Right atrium auricular region (tissue), 2 donors: ENCODE measurements at regions not wholly inside any gene's neighbourhood (a gene's known extent, or its start where the extent isn't known, plus 50 kb on each side); places are given as distances from the start of the nearest gene placed in this dataset.

Experiments used
- DNase-seq: peaks from one replicate; pipeline ENCODE4 v3.0.0-alpha.2; 2019; ENCODE audit warnings: low spot score
- H3K27ac ChIP-seq, 2 donors: fragments of 200-600 bp; sonication (generic); 1 replicate in 1 of 2; 2 replicates in 1 of 2; pipeline ENCODE4 v1.5.1; 2016 to 2019
- H3K27me3 ChIP-seq, 2 donors: fragments of 200-600 bp; sonication (generic); one replicate each; pipeline versions ENCODE4 v1.5.1 to v1.6.0; 2017 to 2019
- H3K36me3 ChIP-seq: fragments of 200-600 bp; sonication (generic); one replicate; pipeline ENCODE4 v1.5.1; 2016
- H3K4me1 ChIP-seq, 2 donors: fragments of 200-600 bp; sonication (generic); one replicate each; pipeline versions ENCODE4 v1.5.1 to v1.6.0; 2017 to 2019
- H3K4me3 ChIP-seq, 2 donors: fragments of 200-600 bp; sonication (generic); 1 replicate in 1 of 2; 2 replicates in 1 of 2; pipeline ENCODE4 v1.5.1; 2017 to 2019; ENCODE audit warnings: mild to moderate bottlenecking in 1 of 2, moderate library complexity in 1 of 2
- H3K9me3 ChIP-seq, 2 donors: fragments of 200-600 bp; sonication (generic); one replicate each; pipeline ENCODE4 v1.5.1; 2019
- CTCF ChIP-seq, 2 donors: fragments of 200-600 bp; sonication (generic); IDR thresholded peaks; one replicate each; pipeline ENCODE4 v1.5.1; 2019; ENCODE audit warnings: antibody characterized with exemption in 2 of 2

DNA sequence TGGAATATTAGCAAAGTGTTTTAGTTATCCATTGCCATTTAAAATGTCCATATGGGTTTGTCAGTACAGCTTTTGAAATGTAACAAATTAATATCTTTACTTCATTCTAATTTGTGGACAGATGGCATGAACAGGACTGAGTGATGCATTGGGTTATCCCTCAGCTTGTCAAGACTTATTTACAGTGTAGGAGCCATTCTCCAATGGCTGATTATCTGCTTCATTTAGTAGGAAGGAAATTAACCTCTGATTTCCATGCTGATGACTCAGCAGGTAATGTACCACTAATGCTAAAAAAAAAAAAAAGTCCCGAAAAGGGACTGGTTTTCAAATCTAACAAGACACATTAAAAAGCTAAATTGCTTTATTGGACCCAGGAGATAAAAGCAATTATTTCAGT, 1149.0 kb upstream of the USP15 start:
- no peak for DNase-seq
- no peaks in the 10 kb centered on the region for H3K36me3 ChIP-seq

DNA sequence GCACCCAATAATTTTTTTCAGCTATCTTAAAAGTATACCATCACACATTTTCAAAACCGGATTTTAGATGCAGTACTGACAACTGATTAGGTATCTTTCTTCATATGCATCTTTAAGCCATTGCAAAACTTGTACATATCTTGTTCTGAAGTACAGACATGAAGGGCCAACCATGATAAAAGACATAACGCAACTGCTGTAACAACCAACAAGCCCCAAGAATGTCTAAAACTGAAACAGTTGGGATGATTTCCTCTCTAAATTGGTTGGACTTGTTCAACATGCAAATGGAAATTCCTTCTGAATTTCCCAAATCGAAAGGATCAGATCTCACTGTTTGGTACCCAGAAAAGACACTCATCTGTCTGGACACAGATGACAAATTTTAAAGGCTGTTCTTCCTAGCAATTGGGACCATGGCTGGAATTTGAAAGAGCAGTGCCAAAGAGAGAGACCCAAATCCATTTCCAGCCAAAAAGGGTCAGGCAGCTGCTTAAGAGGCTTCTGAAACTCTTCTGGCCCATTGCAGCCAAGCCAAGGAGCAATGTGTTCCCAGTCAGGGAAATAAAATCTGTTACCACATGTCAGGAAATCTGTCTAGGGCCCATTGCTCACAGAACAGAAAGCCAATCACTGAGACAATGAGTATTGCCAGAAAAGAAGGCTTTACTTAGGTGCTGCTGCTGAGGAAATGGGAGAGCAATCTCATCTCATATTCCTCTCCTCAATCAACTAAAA, 1122.4 kb upstream of the USP15 start:
- no peaks in the 10 kb centered on the region for H3K27me3 ChIP-seq
- no peak overlapping the region for H3K4me3 ChIP-seq
- DNase-seq = no peak
- TF ChIP-seq CTCF (IDR thresholded peaks at IDR 0.05) = no peak
- H3K9me3 ChIP-seq = no peaks in the 10 kb centered on the region
- H3K27ac ChIP-seq = no peak overlapping the region
- no peaks in the 10 kb centered on the region for H3K36me3 ChIP-seq
- no peaks in the 10 kb centered on the region for H3K4me1 ChIP-seq

More for the DNA sequence above, 1149.0 kb upstream of the USP15 start:
- Histone ChIP-seq H3K27ac (no peak overlapping the region), H3K4me1 (no peaks in the 10 kb centered on the region), H3K9me3 (no peaks in the 10 kb centered on the region), H3K27me3 (no peaks in the 10 kb centered on the region), H3K4me3 (no peak overlapping the region)
- no peak for TF ChIP-seq CTCF (IDR thresholded peaks at IDR 0.05)

DNA sequence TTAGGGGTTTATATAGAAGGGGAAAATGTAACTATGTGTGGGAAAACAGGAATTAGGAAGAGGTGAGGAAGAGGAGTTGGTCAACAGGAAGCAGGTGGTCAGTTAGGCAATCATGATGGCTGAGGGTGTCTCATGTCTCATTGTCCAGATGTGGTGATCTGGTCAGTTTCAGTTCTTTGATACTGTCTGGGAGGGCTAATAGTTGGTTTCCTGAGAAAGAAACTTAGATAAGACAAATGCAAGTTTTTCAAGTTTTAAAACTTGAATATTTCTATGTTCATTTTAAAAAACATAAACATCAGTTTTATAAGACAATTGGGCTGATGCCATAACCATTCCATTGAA, 1121.8 kb upstream of the USP15 start:
- Histone ChIP-seq H3K27ac (no peak overlapping the region), H3K36me3 (no peaks in the 10 kb centered on the region), H3K4me1 (no peaks in the 10 kb centered on the region), H3K9me3 (no peaks in the 10 kb centered on the region), H3K4me3 (no peak overlapping the region), H3K27me3 (no peaks in the 10 kb centered on the region)
- no peak for TF ChIP-seq CTCF (IDR thresholded peaks at IDR 0.05)
- DNase-seq = no peak

GRCh38 chr12:61161961-61162360, 1098.2 kb upstream of the USP15 start:
- Histone ChIP-seq H3K9me3 (peaks cover 0 to 3% of the 10 kb centered on the region in 2 donors), H3K27ac (no peak overlapping the region), H3K36me3 (no peaks in the 10 kb centered on the region), H3K27me3 (no peaks in the 10 kb centered on the region), H3K4me3 (no peak overlapping the region), H3K4me1 (no peaks in the 10 kb centered on the region)
- no peak for DNase-seq
- no peak for TF ChIP-seq CTCF (IDR thresholded peaks at IDR 0.05)

DNA sequence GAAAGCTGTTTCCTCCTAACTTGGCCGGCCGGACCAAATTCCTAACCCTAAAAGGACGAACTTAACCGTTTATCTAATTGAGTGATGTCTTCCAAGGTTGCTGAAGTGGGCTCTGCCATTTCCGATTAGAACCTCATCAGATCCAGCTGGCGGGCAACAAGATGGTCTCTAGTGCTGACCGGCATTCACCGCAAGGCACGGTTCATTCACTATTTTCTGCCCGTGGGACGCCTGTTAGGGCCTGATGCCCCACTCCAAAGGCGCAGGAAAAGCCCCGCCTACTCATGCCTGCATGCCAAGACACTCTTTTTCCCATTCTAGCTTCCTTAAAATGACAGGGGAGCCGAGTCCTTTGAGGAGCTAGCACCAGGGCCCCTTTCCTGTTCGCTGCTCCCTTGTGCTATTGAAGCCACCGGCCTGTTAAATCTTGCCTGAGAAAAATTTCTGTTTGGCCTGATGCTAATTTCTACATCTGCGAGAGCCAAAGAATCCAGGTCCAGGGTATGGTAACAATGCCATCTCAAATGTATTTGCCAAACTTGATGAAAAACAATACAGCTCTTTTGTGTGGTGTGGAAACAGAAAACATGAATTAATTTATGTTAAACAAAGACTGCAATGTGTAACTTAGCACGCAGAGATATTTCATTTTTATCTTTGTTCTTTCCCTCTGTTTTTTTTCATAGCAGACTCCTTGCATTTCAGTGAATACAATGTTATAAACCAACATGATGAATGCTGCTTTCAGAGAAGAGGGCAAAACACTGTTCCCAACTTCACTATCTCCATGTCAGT, 1071.2 kb upstream of the USP15 start:
- no peaks in the 10 kb centered on the region for H3K4me1 ChIP-seq
- H3K36me3 ChIP-seq = no peaks in the 10 kb centered on the region
- H3K4me3 ChIP-seq = no peak overlapping the region
- no peak for TF ChIP-seq CTCF (IDR thresholded peaks at IDR 0.05)
- no peak overlapping the region for H3K27ac ChIP-seq
- no peaks in the 10 kb centered on the region for H3K9me3 ChIP-seq
- DNase-seq = no peak
- no peaks in the 10 kb centered on the region for H3K27me3 ChIP-seq
